Heart right ventricle (tissue), 16 donors: ENCODE measurements at regions not wholly inside any gene's neighbourhood (a gene's known extent, or its start where the extent isn't known, plus 50 kb on each side); places are given as distances from the start of the nearest gene placed in this dataset.

ENCODE experiments used
- ATAC-seq, 8 donors: fragments of 200-7000 bp; cut with Tn5 transposase; one replicate each; pipeline ENCODE4 v1.9.1; 2020; ENCODE audit warnings: mild to moderate bottlenecking in 8 of 8, moderate library complexity in 8 of 8, moderate number of reproducible peaks in 1 of 8
- DNase-seq, 2 donors: peaks; one replicate each; pipeline ENCODE4 v3.0.0-alpha.2; 2020
- H3K27ac ChIP-seq, 10 donors: fragments of 200-600 bp; sonication (generic) in 2 of 10; one replicate each; pipeline versions ENCODE4 v1.5.0 to v1.8.0; 2020 to 2022; ENCODE audit warnings: mild to moderate bottlenecking in 3 of 10
- H3K27me3 ChIP-seq, 7 donors: fragments of 200-600 bp; one replicate each; pipeline ENCODE4 v1.8.0; 2021 to 2022; ENCODE audit warnings: mild to moderate bottlenecking in 2 of 7
- H3K36me3 ChIP-seq, 9 donors: fragments of 200-600 bp; sonication (generic) in 1 of 9; one replicate each; pipeline versions ENCODE4 v1.5.0 to v1.8.0; 2020 to 2022; ENCODE audit warnings: mild to moderate bottlenecking in 2 of 9
- H3K4me1 ChIP-seq, 9 donors: fragments of 200-600 bp; sonication (generic) in 1 of 9; one replicate each; pipeline versions ENCODE4 v1.5.0 to v1.8.0; 2020 to 2022; ENCODE audit warnings: mild to moderate bottlenecking in 4 of 9
- H3K4me3 ChIP-seq, 10 donors: fragments of 200-600 bp; sonication (generic) in 2 of 10; one replicate each; pipeline versions ENCODE4 v1.5.0 to v1.8.0; 2020 to 2022; ENCODE audit warnings: mild to moderate bottlenecking in 7 of 10, moderate library complexity in 2 of 10
- H3K9me3 ChIP-seq, 11 donors: fragments of 200-600 bp in 10 of 11; sonication (generic) in 2 of 11; one replicate each; pipeline versions ENCODE4 v1.5.0 to v1.8.0; 2013 to 2022; ENCODE audit warnings: mild to moderate bottlenecking in 2 of 11, control low read depth in 1 of 11, moderate library complexity in 1 of 11
- CTCF ChIP-seq, 9 donors: fragments of 200-600 bp; sonication (generic) in 2 of 9; IDR thresholded peaks; one replicate each; pipeline versions ENCODE4 v1.5.0 to v1.8.0; 2021 to 2022; ENCODE audit warnings: antibody characterized with exemption in 9 of 9, mild to moderate bottlenecking in 5 of 9, moderate library complexity in 1 of 9
- WGBS, 2 donors: extraction: QIAGEN DNeasy Blood & Tissue Kit; methylation state at CpG; one replicate each; pipeline ENCODE4 v1.1.7; 2013; ENCODE audit warnings: inconsistent platforms in 1 of 2; 5-methylcytosine and 5-hydroxymethylcytosine counted together
- intact Hi-C, 10 donors: fragments of 100-400 bp; cut with DNase I; formaldehyde crosslinking; loops; one replicate each; pipeline versions ENCODE4 v1.11.1 to v1.14.2; 2022
- donor health status: Arrhythmogenic right ventricular cardiomyopathy.
- donor health status: ischemic (EF 13 %, LVEDD 7.1; RV severe dilation, severe dysfunction).
- donor health status: healthy with polysubstance abuse.
- donor health status: DM: no; HTN: yes; CAD: no.
- donor health status: DM: no; HTN: no; CAD: no.
- donor health status: ischemic (EF 25% LVEDD 6.9; RV normal size, moderate dysfunction).
- donor health status: ischemic (EF 25% LVEDD 5.7; RV mildly dilated, moderate dysfunction).
- donor health status: healthy.
- donor health status: DM: yes; HTN: yes; CAD: no.
- donor health status: Ischemic cardiomyopathy.
- donor health status: ischemic (EF 35%, LVEDD 5.7; RV mildly dilated, moderate dysfunction).
- donor health status: nonischemic (EF 11% LVEDD 7.7; RV severe dilation, severe dysfunction).
- donor health status: DM: yes; HTN: yes; CAD: no.
- donor health status: PGD.
- donor health status: ischemic (EF 29% LVEDD 5.4; RV normal size, mild dysfunction).
- donor health status: nonischemic (EF 23%, LVEDD 6.1; RV moderate dilation, normal function).

GRCh38 chr14:96944297-96944696 is 147.1 kb downstream of the VRK1 start:
- no peaks in the 10 kb centered on the region for H3K27me3 ChIP-seq
- no peaks in the 10 kb centered on the region for H3K36me3 ChIP-seq
- 56 to 67% methylated on average over 6 of the region's 6 CpGs for WGBS, 2 donors
- no peak overlapping the region for H3K4me3 ChIP-seq
- ATAC-seq (no peak), DNase-seq (no peak)
- no peaks in the 10 kb centered on the region for H3K9me3 ChIP-seq
- peaks cover 0 to 3% (median 0%) of the 10 kb centered on the region in 9 donors for H3K4me1 ChIP-seq
- H3K27ac ChIP-seq, result no peak overlapping the region
- TF ChIP-seq CTCF (IDR thresholded peaks at IDR 0.05), result no peak
- intact Hi-C loops, result no loop called here

DNA sequence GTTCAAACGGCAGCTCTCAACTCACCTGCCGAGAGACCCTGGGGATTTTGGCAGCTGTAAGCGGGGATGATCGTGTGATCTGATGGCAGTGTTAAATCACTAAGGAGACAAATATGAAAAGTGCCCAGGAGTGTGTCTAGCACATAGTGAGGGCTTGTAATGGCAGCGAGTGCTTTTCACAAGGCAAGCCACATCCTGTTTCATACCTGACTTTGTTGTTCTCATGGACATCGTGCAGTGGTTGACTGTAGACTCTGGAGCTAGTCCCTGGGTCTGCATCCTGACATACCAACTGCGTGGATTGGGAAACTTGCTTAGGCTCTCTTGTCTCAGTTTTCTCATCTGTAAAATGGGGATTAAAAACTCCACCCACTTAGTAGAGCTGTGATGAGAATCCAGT is 148.5 kb downstream of the VRK1 start:
- ATAC-seq (no peak), DNase-seq (no peak)
- Histone ChIP-seq H3K36me3 (no peaks in the 10 kb centered on the region), H3K9me3 (no peaks in the 10 kb centered on the region), H3K4me1 (peaks cover 0 to 12% (median 0%) of the 10 kb centered on the region in 9 donors), H3K27me3 (no peaks in the 10 kb centered on the region), H3K4me3 (no peak overlapping the region), H3K27ac (no peak overlapping the region)
- intact Hi-C loops, result no loop called here
- no peak for TF ChIP-seq CTCF (IDR thresholded peaks at IDR 0.05)
- WGBS, 2 donors, result 80 to 86% methylated on average over 7 of the region's 7 CpGs

- Histone ChIP-seq H3K36me3 (no peaks in the 10 kb centered on the region), H3K4me3 (no peak overlapping the region), H3K9me3 (no peaks in the 10 kb centered on the region), H3K27me3 (no peaks in the 10 kb centered on the region), H3K4me1 (peaks cover 0 to 12% (median 0%) of the 10 kb centered on the region in 9 donors), H3K27ac (peak overlapping the region in 1 of 10 donors; percentile 58)
- TF ChIP-seq CTCF (IDR thresholded peaks at IDR 0.05), result no peak
- 80 to 86% methylated on average over 3 of the region's 3 CpGs for WGBS, 2 donors
- intact Hi-C loops, result no loop called here
- ATAC-seq, result no peak
- DNase-seq, result no peak
These were observed 152.4 kb downstream of the VRK1 start for GRCh38 chr14:96949594-96949993.

DNA sequence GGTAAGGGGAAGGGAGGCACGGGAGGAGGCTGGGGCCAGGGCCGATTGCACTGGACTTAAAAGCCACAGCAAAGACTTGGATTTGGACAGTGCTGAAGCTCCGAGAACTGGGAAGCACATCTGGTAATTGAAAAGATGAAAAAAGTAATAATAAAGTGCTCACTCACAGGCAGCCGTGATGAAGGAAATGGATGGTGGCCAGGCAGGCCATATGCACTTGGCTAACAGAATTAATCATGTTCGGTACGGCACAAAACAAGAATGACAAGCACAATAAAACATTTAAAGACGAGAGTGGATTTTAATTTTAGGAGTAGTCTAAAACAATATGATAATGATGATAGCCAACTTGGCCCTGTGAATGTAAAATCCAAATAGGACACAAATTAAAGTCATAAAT is 154.3 kb downstream of the VRK1 start:
- 89 to 90% methylated on average over 7 of the region's 7 CpGs for WGBS, 2 donors

More for the DNA sequence above, 154.3 kb downstream of the VRK1 start:
- Histone ChIP-seq H3K36me3 (no peaks in the 10 kb centered on the region), H3K4me3 (no peak overlapping the region), H3K4me1 (peaks cover 0 to 12% (median 0%) of the 10 kb centered on the region in 9 donors), H3K27me3 (peaks cover 0 to under 1% (median 0%) of the 10 kb centered on the region in 7 donors), H3K9me3 (no peaks in the 10 kb centered on the region), H3K27ac (no peak overlapping the region)
- DNase-seq (no peak), ATAC-seq (no peak)
- intact Hi-C loops, result no loop called here
- no peak for TF ChIP-seq CTCF (IDR thresholded peaks at IDR 0.05)
